NCI-H1092 treated with DMSO at 0.1 percent for 48 hours (cell line): ENCODE measurements at regions not wholly inside any gene's neighbourhood (a gene's known extent, or its start where the extent isn't known, plus 50 kb on each side); places are given as distances from the start of the nearest gene placed in this dataset.

Source experiments
- DNase-seq: peaks from one replicate; lab custom pipeline; 2025; lab: John Stamatoyannopoulos, UW

GRCh38 chrX:68927178-68927577 lies 98.4 kb downstream of the EFNB1 start:
- DNase-seq, result no peak

GRCh38 chrX:68923147-68923546 lies 94.3 kb downstream of the EFNB1 start:
- no peak for DNase-seq

- no peak for DNase-seq
These were observed 93.2 kb downstream of the EFNB1 start for GRCh38 chrX:68922013-68922412.

- no peak for DNase-seq
These were observed 91.7 kb downstream of the EFNB1 start for GRCh38 chrX:68920561-68920960.

- DNase-seq, result no peak
These were observed 90.9 kb downstream of the EFNB1 start for GRCh38 chrX:68919707-68920106.

- DNase-seq, result no peak
These were observed 89.4 kb downstream of the EFNB1 start for GRCh38 chrX:68918202-68918601.

GRCh38 chrX:68917799-68918198 lies 89.0 kb downstream of the EFNB1 start:
- DNase-seq, result no peak

- no peak for DNase-seq
These were observed 88.1 kb downstream of the EFNB1 start for GRCh38 chrX:68916891-68917290.

- no peak for DNase-seq
These were observed 87.0 kb downstream of the EFNB1 start for GRCh38 chrX:68915778-68916177.

- DNase-seq, result no peak
These were observed 85.7 kb downstream of the EFNB1 start for GRCh38 chrX:68914479-68914946.

- DNase-seq, result no peak
These were observed 84.4 kb downstream of the EFNB1 start for GRCh38 chrX:68913249-68913547.

- DNase-seq, result no peak
These were observed 83.3 kb downstream of the EFNB1 start for GRCh38 chrX:68912113-68912512.

- no peak for DNase-seq
These were observed 82.1 kb downstream of the EFNB1 start for GRCh38 chrX:68910731-68911428.

- DNase-seq, result no peak
These were observed 81.1 kb downstream of the EFNB1 start for GRCh38 chrX:68909945-68910344.

GRCh38 chrX:68908071-68908470 lies 79.2 kb downstream of the EFNB1 start:
- no peak for DNase-seq

GRCh38 chrX:68902706-68903504 lies 74.1 kb downstream of the EFNB1 start:
- no peak for DNase-seq

- DNase-seq, result no peak
These were observed 72.7 kb downstream of the EFNB1 start for GRCh38 chrX:68901519-68901918.

GRCh38 chrX:68898598-68898997 lies 69.8 kb downstream of the EFNB1 start:
- DNase-seq, result no peak

- no peak for DNase-seq
These were observed 68.5 kb downstream of the EFNB1 start for GRCh38 chrX:68897118-68897945.

- DNase-seq, result no peak
These were observed 67.8 kb downstream of the EFNB1 start for GRCh38 chrX:68896581-68896980.

GRCh38 chrX:68895778-68896177 lies 67.0 kb downstream of the EFNB1 start:
- DNase-seq, result no peak

GRCh38 chrX:68895341-68895755 lies 66.5 kb downstream of the EFNB1 start:
- no peak for DNase-seq
